ENCODE measurements at regions not wholly inside any gene's neighbourhood (a gene's known extent, or its start where the extent isn't known, plus 50 kb on each side); places are given as distances from the start of the nearest gene placed in this dataset.
A peak's percentile ranks its signal among the peaks of the same experiment; 100 is the strongest.

GRCh38 chr13:106145997-106146864 is 389.2 kb downstream of the EFNB2 start:
- no peak overlapping the region for H3K4me3 Mint-ChIP-seq
- H3K36me3 Mint-ChIP-seq: no peaks in the 10 kb centered on the region
- H3K27me3 Mint-ChIP-seq (ENCODE audit: low read depth): no peaks in the 10 kb centered on the region
- H3K27ac Mint-ChIP-seq: no peak overlapping the region
- H3K9me3 Mint-ChIP-seq: peaks cover 8% of the 10 kb centered on the region
- no peak for TF ChIP-seq CTCF (IDR thresholded peaks at IDR 0.05; ENCODE audit: unreplicated experiment)
- peaks cover 33% of the 10 kb centered on the region for H3K4me1 Mint-ChIP-seq
- no peak for DNase-seq (ENCODE audit: low spot score in 2 of 2, unreplicated experiment in 2 of 2)

GRCh38 chr13:106145070-106145469 is 390.4 kb downstream of the EFNB2 start:
- Mint-ChIP-seq H3K27me3 (ENCODE audit: low read depth) (no peaks in the 10 kb centered on the region), H3K9me3 (peaks cover 8% of the 10 kb centered on the region), H3K27ac (peak overlapping the region; percentile 56), H3K36me3 (no peaks in the 10 kb centered on the region), H3K4me3 (no peak overlapping the region), H3K4me1 (peaks cover 29% of the 10 kb centered on the region)
- no peak for TF ChIP-seq CTCF (IDR thresholded peaks at IDR 0.05; ENCODE audit: unreplicated experiment)
- DNase-seq (ENCODE audit: low spot score in 2 of 2, unreplicated experiment in 2 of 2): no peak

GRCh38 chr13:106143930-106144709 is 391.3 kb downstream of the EFNB2 start:
- H3K27ac Mint-ChIP-seq: peak overlapping the region; percentile 80
- peaks cover 36% of the 10 kb centered on the region for H3K4me1 Mint-ChIP-seq
- no peak overlapping the region for H3K4me3 Mint-ChIP-seq
- no peaks in the 10 kb centered on the region for H3K27me3 Mint-ChIP-seq (ENCODE audit: low read depth)
- H3K9me3 Mint-ChIP-seq: peaks cover 8% of the 10 kb centered on the region
- TF ChIP-seq CTCF (IDR thresholded peaks at IDR 0.05; ENCODE audit: unreplicated experiment): no peak
- no peaks in the 10 kb centered on the region for H3K36me3 Mint-ChIP-seq
- DNase-seq (ENCODE audit: low spot score in 2 of 2, unreplicated experiment in 2 of 2): no peak

- Mint-ChIP-seq H3K27ac (no peak overlapping the region), H3K36me3 (no peaks in the 10 kb centered on the region), H3K27me3 (ENCODE audit: low read depth) (no peaks in the 10 kb centered on the region), H3K4me1 (peaks cover 39% of the 10 kb centered on the region), H3K4me3 (no peak overlapping the region), H3K9me3 (peaks cover 8% of the 10 kb centered on the region)
- DNase-seq (ENCODE audit: low spot score in 2 of 2, unreplicated experiment in 2 of 2): no peak
- TF ChIP-seq CTCF (IDR thresholded peaks at IDR 0.05; ENCODE audit: unreplicated experiment): no peak
Observed at GRCh38 chr13:106143392-106143791, 392.1 kb downstream of the EFNB2 start.

- Mint-ChIP-seq H3K9me3 (peaks cover 11% of the 10 kb centered on the region), H3K36me3 (no peaks in the 10 kb centered on the region), H3K27ac (no peak overlapping the region), H3K4me3 (no peak overlapping the region), H3K4me1 (peaks cover 32% of the 10 kb centered on the region), H3K27me3 (ENCODE audit: low read depth) (no peaks in the 10 kb centered on the region)
- DNase-seq (ENCODE audit: low spot score in 2 of 2, unreplicated experiment in 2 of 2): no peak
- TF ChIP-seq CTCF (IDR thresholded peaks at IDR 0.05; ENCODE audit: unreplicated experiment): no peak
Observed at GRCh38 chr13:106140476-106140875, 395.0 kb downstream of the EFNB2 start.
